Activated CD4-positive, alpha-beta memory T cell treated with anti-CD3 and anti-CD28 coated beads, Interleukin-2, amount 10 ng/mL, durations not matched to agents 7 days and 5 days (primary cell): ENCODE measurements at regions not wholly inside any gene's neighbourhood (a gene's known extent, or its start where the extent isn't known, plus 50 kb on each side); places are given as distances from the start of the nearest gene placed in this dataset.
"Not testable (repeated sequence)": the region's sequence is repeated elsewhere in the genome, so short reads cannot be mapped to it uniquely, and the experiment has no call there.

Source experiments
- CTCF ChIA-PET: fragments of 350-600 bp; sonication (Branson Sonifier 250); formaldehyde crosslinking; loops from one replicate; lab custom pipeline; 2021; ENCODE audit warnings: antibody characterized with exemption, inconsistent platforms; lab: Charles Lee
- POLR2A ChIA-PET: fragments of 350-600 bp; sonication (Branson Sonifier 250); formaldehyde crosslinking; loops from one replicate; lab custom pipeline; 2021; ENCODE audit warnings: antibody characterized with exemption; lab: Charles Lee
- DNase-seq: peaks from one replicate; pipeline ENCODE4 v3.0.0-alpha.2; 2020
- H3K27ac Mint-ChIP-seq: one replicate; pipeline ENCODE4 v1.8.0; 2021; ENCODE audit warnings: mild to moderate bottlenecking, mixed read lengths
- H3K27me3 Mint-ChIP-seq: one replicate; pipeline ENCODE4 v1.8.0; 2021; ENCODE audit warnings: mixed read lengths
- H3K36me3 Mint-ChIP-seq: one replicate; pipeline ENCODE4 v1.8.0; 2021; ENCODE audit warnings: low read depth, mixed read lengths
- H3K4me1 Mint-ChIP-seq: one replicate; pipeline ENCODE4 v1.8.0; 2021; ENCODE audit warnings: mixed read lengths
- H3K4me3 Mint-ChIP-seq: one replicate; pipeline ENCODE4 v1.8.0; 2021; ENCODE audit warnings: mild to moderate bottlenecking, mixed read lengths
- H3K9me3 Mint-ChIP-seq: one replicate; pipeline ENCODE4 v1.8.0; 2021; ENCODE audit warnings: mixed read lengths

DNA sequence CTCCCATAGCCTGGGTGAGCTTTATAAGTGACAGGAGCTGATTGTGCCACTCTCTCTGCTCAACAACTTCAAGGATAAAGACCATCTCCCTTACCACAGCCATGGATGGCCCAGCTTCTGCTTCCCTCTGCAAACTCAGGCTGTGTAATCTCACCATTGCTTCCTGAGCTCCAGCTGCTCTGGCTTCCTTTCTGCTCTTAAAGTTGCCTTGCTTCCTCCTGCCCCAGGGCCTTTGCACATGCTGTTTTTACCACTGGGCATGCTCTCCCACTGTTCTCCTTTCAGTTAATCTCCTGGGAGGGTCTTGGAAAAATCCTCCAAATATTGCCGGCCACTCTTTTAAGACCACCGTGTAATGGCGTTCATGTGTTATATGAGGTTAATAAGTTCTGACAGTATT, 265.1 kb upstream of the C16orf82 start:
- CTCF ChIA-PET: no interaction called here

DNA sequence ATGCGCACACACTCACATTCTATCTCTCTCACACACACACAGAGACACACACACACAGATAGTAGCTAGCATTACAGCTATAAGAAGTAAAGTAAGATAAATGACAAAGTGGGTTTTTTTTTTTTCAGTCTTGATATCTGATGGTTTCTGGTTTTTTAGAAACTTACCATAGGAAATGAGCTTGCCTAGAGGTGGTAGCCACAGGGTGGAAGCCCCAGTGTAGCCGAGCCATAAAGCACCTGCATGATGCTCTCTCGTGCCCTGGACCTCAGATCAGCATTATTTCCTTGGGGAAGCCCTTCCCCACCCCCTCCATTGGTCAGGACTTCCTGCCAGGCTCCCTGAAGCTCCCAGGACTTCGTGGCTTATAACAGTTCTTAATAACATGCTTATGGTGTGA, 264.3 kb upstream of the C16orf82 start:
- Mint-ChIP-seq H3K27ac (no peak overlapping the region), H3K36me3 (no peaks in the 10 kb centered on the region), H3K9me3 (no peaks in the 10 kb centered on the region), H3K4me1 (peaks cover 5% of the 10 kb centered on the region), H3K4me3 (no peak overlapping the region), H3K27me3 (peaks cover 12% of the 10 kb centered on the region)
- DNase-seq: no peak
- ChIA-PET CTCF (no interaction called here), POLR2A (no interaction called here)

More for the DNA sequence above, 265.1 kb upstream of the C16orf82 start:
- no peaks in the 10 kb centered on the region for H3K9me3 Mint-ChIP-seq
- no peak overlapping the region for H3K27ac Mint-ChIP-seq
- peaks cover 5% of the 10 kb centered on the region for H3K4me1 Mint-ChIP-seq
- no peak for DNase-seq
- H3K4me3 Mint-ChIP-seq: no peak overlapping the region
- H3K36me3 Mint-ChIP-seq: no peaks in the 10 kb centered on the region
- POLR2A ChIA-PET: no interaction called here
- H3K27me3 Mint-ChIP-seq: peaks cover 12% of the 10 kb centered on the region

DNA sequence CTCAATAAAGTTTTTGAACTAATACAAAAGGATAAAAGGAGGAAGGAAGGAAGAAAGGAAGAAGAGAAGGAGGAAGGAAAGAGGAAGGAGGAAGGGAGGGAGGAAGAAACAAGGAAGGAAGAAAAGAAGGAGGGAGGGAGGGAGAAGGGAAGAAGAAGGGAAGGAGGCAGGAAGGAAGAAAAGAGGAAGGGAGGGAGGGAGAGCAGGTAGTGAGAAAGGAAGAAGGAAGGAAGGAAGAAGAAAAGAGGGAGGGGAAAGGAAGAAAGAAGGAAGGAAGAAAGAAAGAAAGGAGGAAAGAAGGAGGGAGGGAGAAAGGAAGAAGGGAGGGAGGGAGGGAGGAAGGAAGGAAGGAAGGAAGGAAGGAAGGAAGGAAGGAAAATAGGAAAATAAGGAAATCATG, 263.8 kb upstream of the C16orf82 start:
- no peaks in the 10 kb centered on the region for H3K9me3 Mint-ChIP-seq
- peaks cover 11% of the 10 kb centered on the region for H3K27me3 Mint-ChIP-seq
- no peak for DNase-seq

DNA sequence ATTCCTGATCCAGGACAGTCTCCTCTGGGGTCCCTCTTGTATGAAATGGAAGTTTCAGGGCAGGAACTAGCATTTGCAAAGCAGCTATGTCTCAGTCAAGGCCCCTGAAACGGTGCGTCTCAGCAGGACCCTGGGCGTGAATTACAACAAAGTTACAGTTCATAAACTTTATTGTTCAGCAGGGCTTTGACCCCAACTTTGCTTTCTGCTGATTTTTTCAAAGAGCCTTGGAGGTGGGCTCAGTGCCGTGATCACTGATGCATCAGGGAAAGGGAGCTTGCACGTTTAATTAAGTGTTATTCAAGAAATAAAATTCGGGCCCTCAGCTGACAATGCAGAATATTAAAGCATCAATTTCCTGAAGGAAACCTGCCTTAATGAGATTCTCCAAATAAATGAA, 260.1 kb upstream of the C16orf82 start:
- Mint-ChIP-seq H3K9me3 (no peaks in the 10 kb centered on the region), H3K4me3 (no peak overlapping the region), H3K36me3 (no peaks in the 10 kb centered on the region), H3K27ac (no peak overlapping the region), H3K4me1 (peaks cover 5% of the 10 kb centered on the region), H3K27me3 (peaks cover 6% of the 10 kb centered on the region)
- POLR2A ChIA-PET: no interaction called here
- no peak for DNase-seq
- CTCF ChIA-PET: no interaction called here

More for the DNA sequence above, 263.8 kb upstream of the C16orf82 start:
- Mint-ChIP-seq H3K4me3 (no peak overlapping the region), H3K4me1 (peaks cover 5% of the 10 kb centered on the region), H3K27ac (no peak overlapping the region), H3K36me3 (no peaks in the 10 kb centered on the region)
- ChIA-PET CTCF (no interaction called here), POLR2A (no interaction called here)

DNA sequence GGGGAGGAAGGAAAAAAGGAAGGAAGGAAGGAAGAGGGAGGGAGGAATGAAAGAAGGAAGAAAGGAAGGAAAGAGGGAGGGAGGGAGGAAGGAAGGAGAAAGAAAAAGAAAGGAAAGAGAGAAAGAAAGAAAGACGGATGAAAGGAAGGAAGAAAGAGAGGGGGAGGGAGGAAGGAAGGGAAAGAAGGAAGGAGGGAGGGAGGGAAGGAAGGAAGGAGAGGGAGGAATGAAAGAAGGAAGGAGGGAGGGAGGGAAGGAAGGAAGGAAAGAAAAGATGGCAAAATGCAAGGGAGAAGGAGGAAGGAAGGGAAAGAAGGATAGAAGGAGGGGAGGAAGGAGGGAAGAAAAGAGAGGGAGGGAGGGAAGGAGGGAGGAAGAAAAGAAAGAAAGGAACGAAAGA, 257.3 kb upstream of the C16orf82 start:
- Mint-ChIP-seq H3K27ac (no peak overlapping the region), H3K27me3 (peaks cover 2% of the 10 kb centered on the region), H3K4me3 (no peak overlapping the region), H3K4me1 (no peaks in the 10 kb centered on the region), H3K9me3 (no peaks in the 10 kb centered on the region), H3K36me3 (no peaks in the 10 kb centered on the region)
- DNase-seq: no peak
- ChIA-PET POLR2A (no interaction called here), CTCF (no interaction called here)

DNA sequence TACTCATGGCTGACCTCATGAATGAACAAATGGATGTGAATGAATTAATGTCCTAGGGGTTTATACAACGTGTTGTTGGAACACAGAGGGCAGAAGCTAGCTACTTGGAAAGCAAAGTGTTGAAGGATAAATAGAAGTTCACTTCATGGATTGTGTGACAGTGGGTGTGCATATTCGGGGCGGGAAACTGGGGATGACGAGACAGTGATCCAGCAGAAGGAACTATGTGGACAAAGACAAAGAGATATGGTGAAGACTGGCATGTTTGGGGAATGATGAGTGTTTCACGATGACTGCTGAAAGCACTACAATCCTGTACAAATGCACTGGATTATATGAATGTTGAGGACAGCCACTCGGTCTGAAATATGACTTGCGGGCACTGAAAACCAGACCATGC, 250.5 kb upstream of the C16orf82 start:
- H3K27me3 Mint-ChIP-seq: no peaks in the 10 kb centered on the region
- POLR2A ChIA-PET: no interaction called here
- H3K36me3 Mint-ChIP-seq: no peaks in the 10 kb centered on the region
- no peak overlapping the region for H3K27ac Mint-ChIP-seq
- H3K4me3 Mint-ChIP-seq: no peak overlapping the region
- DNase-seq: no peak
- CTCF ChIA-PET: no interaction called here
- H3K9me3 Mint-ChIP-seq: no peaks in the 10 kb centered on the region
- H3K4me1 Mint-ChIP-seq: peaks cover 5% of the 10 kb centered on the region

DNA sequence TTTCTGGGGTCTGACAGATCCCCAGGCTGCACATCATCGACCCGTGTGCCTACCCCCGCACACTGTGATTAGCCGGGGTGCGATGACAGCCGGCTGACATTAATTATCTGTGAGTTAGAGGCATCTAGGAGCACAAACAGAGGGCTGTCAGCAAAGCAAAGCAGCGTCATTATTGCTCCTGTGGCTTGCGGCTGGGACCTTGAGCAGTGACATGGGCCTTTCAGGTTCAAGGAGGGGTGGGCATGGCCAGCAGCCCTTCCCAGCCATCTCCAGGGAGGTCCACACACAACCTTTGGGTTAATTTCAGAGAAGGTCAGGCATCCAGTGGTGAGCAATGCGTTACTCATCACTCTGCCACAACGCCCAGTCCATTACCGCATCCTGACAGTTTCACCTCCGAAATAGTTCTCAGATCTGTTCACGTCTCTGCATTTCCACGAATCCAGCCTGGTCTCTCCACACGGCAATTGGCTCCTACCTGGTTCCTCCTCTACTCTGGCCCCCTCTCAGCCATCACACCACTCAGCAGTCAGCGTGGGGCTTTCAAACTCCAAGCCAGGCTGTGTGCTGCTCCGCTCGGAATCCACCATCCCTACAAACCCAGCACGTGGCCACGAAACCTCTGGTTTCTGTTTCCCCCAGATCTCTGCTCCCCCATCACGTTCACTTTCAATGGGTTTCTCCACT, 249.7 kb upstream of the C16orf82 start:
- Mint-ChIP-seq H3K4me1 (peaks cover 5% of the 10 kb centered on the region), H3K27me3 (no peaks in the 10 kb centered on the region), H3K36me3 (no peaks in the 10 kb centered on the region), H3K27ac (peak overlapping the region; percentile 3), H3K9me3 (no peaks in the 10 kb centered on the region), H3K4me3 (no peak overlapping the region)
- ChIA-PET POLR2A (no interaction called here), CTCF (no interaction called here)
- peak; percentile 31 for DNase-seq

DNA sequence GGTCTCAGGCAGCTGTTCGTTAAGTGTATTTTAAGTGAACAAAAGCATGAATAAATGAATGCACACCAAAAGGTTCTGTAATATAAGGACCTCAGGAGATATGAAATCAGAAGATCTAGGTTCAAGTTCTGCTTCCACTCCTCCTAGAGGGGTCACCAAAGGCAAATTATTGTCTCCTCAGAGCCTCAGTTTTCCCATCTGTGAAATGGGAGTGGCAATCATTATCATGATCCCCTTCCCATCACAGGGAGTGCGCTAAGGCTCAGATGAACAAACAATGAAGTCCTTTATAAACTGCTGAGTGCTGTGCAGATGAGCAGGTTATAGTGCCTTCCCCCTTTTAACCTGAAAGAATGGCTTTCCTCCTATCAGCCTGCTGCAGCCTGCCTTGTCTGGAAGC, 248.3 kb upstream of the C16orf82 start:
- H3K9me3 Mint-ChIP-seq: no peaks in the 10 kb centered on the region
- no peaks in the 10 kb centered on the region for H3K36me3 Mint-ChIP-seq
- POLR2A ChIA-PET: no interaction called here
- H3K27ac Mint-ChIP-seq: no peak overlapping the region
- H3K27me3 Mint-ChIP-seq: no peaks in the 10 kb centered on the region
- no peak for DNase-seq
- H3K4me3 Mint-ChIP-seq: no peak overlapping the region
- H3K4me1 Mint-ChIP-seq: peaks cover 5% of the 10 kb centered on the region
- CTCF ChIA-PET: no interaction called here

DNA sequence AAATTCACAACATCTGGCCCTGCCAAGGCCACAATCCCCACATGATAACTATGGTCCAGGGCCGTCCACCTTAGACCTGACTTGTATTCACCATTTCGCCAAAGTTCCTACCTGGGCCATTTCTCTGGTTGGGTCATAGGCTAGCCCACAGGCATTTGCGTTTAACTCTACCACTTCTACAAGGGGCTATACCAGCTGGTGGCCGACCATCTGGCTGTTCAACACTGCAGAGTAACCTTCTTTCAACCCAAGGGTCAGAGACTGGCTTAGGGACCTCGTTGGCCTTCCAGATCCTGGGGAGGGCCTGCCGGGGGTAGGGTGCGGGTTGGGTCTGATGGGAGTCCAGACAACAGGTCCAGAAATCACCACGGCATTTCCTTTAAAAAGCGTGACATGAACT, 242.3 kb upstream of the C16orf82 start:
- no peak overlapping the region for H3K4me3 Mint-ChIP-seq
- POLR2A ChIA-PET: no interaction called here
- H3K9me3 Mint-ChIP-seq: no peaks in the 10 kb centered on the region
- H3K4me1 Mint-ChIP-seq: no peaks in the 10 kb centered on the region
- H3K36me3 Mint-ChIP-seq: no peaks in the 10 kb centered on the region
- peaks cover 4% of the 10 kb centered on the region for H3K27me3 Mint-ChIP-seq
- DNase-seq: no peak
- no peak overlapping the region for H3K27ac Mint-ChIP-seq
- CTCF ChIA-PET: no interaction called here

DNA sequence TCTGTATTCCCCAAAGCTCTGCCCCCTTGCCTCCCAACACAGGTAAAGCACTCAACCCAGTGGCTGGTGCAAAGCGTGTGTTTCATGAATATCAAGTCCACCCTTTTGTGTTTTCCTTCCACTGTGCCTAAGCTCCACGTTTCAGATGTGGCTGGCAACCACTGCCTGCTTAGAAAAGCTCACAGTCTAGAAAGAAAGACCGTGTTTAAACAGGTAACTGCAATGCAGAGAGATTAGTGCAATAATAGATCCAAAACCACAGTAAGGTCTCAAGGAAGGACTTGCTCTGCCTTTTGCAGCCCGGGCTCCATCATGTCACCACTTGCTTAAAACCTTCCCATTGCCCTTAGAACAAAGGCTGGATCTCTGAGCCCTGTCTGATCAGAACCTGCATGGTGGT, 240.2 kb upstream of the C16orf82 start:
- DNase-seq: no peak
- no peak overlapping the region for H3K4me3 Mint-ChIP-seq
- no peaks in the 10 kb centered on the region for H3K9me3 Mint-ChIP-seq
- peaks cover 4% of the 10 kb centered on the region for H3K27me3 Mint-ChIP-seq
- no peaks in the 10 kb centered on the region for H3K4me1 Mint-ChIP-seq
- no peaks in the 10 kb centered on the region for H3K36me3 Mint-ChIP-seq
- no peak overlapping the region for H3K27ac Mint-ChIP-seq
- CTCF ChIA-PET: no interaction called here
- POLR2A ChIA-PET: no interaction called here

DNA sequence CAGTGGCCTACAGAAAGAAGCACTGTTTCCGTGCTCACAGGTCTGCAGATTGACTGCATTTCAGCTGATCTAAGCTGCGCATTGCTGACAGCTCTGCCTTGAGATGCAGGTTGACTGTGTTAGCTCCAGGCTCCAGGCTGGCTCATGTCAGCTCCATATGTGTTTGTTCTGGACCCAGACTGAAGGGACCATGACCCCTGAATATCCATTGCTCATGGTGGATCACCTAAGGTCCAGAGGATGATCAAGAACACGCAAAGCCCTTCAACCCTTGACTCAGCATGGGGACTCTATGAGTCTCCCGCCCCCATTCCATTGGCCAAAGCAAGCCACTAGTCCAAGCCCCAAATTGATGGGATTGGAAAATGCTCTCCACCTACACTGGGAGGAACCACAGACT, 239.3 kb upstream of the C16orf82 start:
- no peaks in the 10 kb centered on the region for H3K4me1 Mint-ChIP-seq

DNA sequence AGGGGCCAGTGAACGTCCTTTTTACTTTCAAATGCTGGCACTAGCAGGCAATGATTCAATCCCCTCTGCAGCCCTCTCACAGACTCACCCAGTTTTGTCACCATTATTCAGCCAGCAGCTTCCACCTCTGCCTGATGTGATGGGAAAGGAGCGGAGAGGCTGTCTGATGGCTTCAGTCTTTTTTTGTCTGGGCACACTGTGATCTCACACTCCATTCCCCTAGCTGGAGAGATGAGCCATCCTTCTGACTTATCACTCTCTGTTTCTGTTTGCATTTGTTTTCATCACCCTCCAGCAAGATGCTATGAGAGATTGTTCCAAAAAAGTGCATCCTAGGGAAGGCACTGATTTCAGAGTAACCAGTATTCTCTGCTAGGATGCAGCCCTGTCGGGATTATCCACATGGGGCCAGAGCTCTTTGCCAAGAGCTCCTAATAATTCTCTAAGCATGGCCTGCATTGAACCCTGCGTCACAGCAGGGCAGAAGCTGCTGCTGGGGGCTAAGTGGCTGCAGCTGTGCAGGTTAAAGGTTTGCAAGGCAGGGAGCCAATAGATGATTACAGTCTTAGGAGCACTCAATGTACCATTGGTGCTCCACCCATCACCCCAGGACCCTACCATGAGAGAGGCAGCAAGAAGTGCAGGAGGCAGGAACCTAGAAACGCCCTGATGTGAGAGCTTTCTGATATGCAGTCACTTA, 236.1 kb upstream of the C16orf82 start:
- Mint-ChIP-seq H3K4me1 (no peaks in the 10 kb centered on the region), H3K9me3 (no peaks in the 10 kb centered on the region), H3K4me3 (no peak overlapping the region), H3K36me3 (no peaks in the 10 kb centered on the region), H3K27me3 (peaks cover 3% of the 10 kb centered on the region), H3K27ac (no peak overlapping the region)
- POLR2A ChIA-PET: no interaction called here
- CTCF ChIA-PET: no interaction called here
- DNase-seq: no peak

More for the DNA sequence above, 239.3 kb upstream of the C16orf82 start:
- POLR2A ChIA-PET: no interaction called here
- no peak overlapping the region for H3K27ac Mint-ChIP-seq
- CTCF ChIA-PET: no interaction called here
- H3K4me3 Mint-ChIP-seq: no peak overlapping the region
- no peak for DNase-seq
- peaks cover 4% of the 10 kb centered on the region for H3K27me3 Mint-ChIP-seq
- no peaks in the 10 kb centered on the region for H3K9me3 Mint-ChIP-seq
- H3K36me3 Mint-ChIP-seq: no peaks in the 10 kb centered on the region

DNA sequence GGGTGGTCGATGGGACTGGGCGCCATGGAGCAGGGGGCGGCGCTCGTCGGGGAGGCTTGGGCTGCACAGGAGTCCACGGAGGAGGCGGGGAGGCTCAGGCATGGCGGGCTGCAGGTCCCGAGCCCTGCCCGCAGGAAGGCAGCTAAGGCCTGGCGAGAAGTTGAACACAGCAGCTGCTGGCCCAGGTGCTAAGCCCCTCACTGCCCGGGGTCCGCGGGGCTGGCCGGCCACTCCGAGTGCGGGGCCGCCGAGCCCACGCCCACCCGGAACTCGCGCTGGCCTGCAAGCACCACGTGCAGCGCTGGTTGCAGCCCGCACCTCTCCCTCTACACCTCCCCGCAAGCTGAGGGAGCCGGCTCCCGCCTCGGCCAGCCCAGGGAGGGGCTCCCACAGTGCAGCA, 230.6 kb upstream of the C16orf82 start:
- H3K36me3 Mint-ChIP-seq, H3K4me3 Mint-ChIP-seq, H3K9me3 Mint-ChIP-seq, POLR2A ChIA-PET, H3K27ac Mint-ChIP-seq, H3K27me3 Mint-ChIP-seq, CTCF ChIA-PET, H3K4me1 Mint-ChIP-seq, DNase-seq: not testable (repeated sequence)

DNA sequence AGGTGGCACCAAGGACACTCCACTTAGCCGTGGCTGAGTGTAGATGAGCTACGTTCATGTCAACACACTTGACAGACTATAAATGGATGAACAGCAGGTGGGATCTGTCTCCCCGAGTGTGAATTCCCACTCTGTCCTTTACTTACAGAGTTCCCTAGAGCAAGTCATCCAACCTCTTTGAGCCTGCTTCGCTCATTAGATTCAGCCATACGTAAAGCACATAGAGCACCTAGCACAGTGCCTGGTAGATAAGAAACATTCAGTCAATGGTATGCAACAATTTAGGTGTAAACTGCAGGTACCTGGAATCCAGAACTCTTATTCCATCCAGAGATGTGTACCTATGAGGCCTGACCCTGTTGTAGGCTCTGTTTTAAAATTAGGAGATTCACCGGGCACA, 227.8 kb upstream of the C16orf82 start:
- Mint-ChIP-seq H3K27me3 (no peaks in the 10 kb centered on the region), H3K36me3 (no peaks in the 10 kb centered on the region), H3K27ac (no peak overlapping the region), H3K4me1 (no peaks in the 10 kb centered on the region), H3K4me3 (no peak overlapping the region), H3K9me3 (no peaks in the 10 kb centered on the region)
- POLR2A ChIA-PET: no interaction called here
- CTCF ChIA-PET: no interaction called here
- DNase-seq: no peak
